Activated CD8-positive, alpha-beta memory T cell treated with anti-CD3 and anti-CD28 coated beads for 48 hours (primary cell): ENCODE measurements at regions not wholly inside any gene's neighbourhood (a gene's known extent, or its start where the extent isn't known, plus 50 kb on each side); places are given as distances from the start of the nearest gene placed in this dataset.
"Not testable (repeated sequence)": the region's sequence is repeated elsewhere in the genome, so short reads cannot be mapped to it uniquely, and the experiment has no call there.

ENCODE experiments used
- DNase-seq, 3 experiments: peaks; one replicate each; pipeline ENCODE4 v3.0.0-alpha.2; 2020; ENCODE audit warnings: low read depth in 2 of 3, low spot score in 2 of 3

DNA sequence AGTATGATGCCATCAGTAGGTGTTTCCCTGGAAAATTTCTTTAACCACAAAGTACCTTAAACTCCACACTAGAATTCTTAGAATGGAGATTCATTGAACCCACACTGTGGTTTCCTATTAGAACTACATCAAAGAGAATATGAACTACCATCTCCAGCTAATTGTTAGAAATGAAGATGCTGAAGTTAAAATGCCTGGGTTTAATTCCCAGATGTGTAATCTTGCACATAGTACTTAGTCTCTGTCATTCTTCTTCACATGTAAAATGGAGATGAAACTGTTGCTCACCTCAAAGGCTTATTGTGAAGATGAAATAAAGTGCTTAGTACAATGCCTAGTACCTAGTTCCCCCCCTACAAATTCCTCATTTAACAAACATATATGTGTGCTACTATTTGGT is 303.3 kb upstream of the CCNG1 start:
- no peak for DNase-seq

GRCh38 chr5:163135849-163136248 is 301.5 kb upstream of the CCNG1 start:
- DNase-seq = no peak

GRCh38 chr5:163161512-163161911 is 275.9 kb upstream of the CCNG1 start:
- no peak for DNase-seq

- DNase-seq = no peak
Measured at GRCh38 chr5:163162645-163163044, 274.8 kb upstream of the CCNG1 start.

DNA sequence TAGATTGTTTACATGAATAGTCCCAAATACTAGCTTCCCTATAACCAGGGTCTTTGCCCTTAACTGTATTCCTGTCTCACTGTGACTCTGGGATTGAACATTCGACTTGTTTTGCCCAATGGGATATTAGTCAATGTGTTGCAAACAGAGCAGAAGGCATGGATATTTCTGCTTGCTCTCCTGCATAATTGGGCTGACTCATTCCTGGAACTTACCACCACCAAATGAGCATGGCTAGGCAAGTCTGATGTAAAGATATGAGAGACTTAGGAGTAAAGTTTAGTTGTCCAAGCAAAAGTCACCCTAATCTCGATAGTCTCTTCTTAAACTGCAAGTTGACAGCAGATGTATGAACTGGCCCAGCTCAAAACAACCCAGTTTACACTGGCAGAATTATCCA is 273.5 kb upstream of the CCNG1 start:
- no peak for DNase-seq

GRCh38 chr5:163165277-163165676 is 272.1 kb upstream of the CCNG1 start:
- no peak for DNase-seq

DNA sequence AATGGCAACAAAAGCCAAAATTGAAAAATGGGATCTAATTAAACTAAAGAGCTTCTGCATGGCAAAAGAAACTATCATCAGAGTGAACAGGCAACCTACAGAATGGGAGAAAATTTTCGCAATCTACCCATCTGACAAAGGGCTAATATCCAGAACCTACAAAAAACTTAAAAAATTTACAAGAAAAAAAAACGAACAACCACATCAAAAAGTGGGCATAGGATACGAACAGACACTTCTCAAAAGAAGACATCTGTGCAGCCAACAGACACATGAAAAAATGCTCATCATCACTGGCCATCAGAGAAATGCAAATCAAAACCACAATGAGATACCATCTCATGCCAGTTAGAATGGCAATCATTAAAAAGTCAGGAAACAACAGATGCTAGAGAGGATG is 267.2 kb upstream of the CCNG1 start:
- DNase-seq = not testable (repeated sequence)

GRCh38 chr5:163172540-163173338 is 264.7 kb upstream of the CCNG1 start:
- DNase-seq = no peak

DNA sequence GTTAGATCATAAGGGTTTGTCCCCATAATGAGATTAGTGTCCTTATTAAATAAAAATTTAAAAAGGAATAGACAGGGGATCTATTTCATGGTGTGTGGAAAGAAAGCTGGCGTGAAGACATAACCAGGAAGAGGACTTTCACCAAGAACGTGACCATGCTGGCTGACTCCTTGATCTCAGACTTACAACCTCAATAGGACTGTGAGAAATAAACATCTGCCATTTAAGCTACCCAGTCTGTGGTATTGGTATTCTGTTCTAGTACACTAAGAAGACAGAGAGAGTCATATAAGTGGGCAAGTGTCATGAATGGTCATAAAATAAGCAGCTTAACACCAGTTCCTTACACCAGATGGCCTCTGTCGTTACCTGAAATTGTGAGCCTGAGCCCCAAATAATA is 259.4 kb upstream of the CCNG1 start:
- DNase-seq = no peak

DNA sequence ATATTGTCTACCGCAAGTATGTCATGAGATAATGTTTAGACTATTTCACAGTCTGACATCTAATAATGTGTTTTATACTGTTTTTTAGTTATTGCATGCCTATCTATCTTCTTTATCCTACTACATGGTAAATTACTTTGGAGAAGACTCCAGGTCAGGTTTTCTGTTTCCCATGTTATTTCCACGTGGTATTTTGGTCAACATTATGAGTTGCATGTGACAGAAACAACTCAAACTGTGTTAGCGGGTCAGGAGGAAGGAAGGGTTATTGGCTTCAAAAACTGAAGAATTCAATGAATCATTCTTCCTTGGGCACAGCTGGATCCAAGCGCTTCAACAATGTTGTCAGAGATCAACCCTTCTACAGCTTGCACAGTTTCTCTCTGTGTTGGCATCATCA is 252.1 kb upstream of the CCNG1 start:
- DNase-seq = no peak

GRCh38 chr5:163189023-163189553 is 248.3 kb upstream of the CCNG1 start:
- DNase-seq = no peak

- no peak for DNase-seq
Measured at GRCh38 chr5:163190283-163190682, 247.1 kb upstream of the CCNG1 start.

DNA sequence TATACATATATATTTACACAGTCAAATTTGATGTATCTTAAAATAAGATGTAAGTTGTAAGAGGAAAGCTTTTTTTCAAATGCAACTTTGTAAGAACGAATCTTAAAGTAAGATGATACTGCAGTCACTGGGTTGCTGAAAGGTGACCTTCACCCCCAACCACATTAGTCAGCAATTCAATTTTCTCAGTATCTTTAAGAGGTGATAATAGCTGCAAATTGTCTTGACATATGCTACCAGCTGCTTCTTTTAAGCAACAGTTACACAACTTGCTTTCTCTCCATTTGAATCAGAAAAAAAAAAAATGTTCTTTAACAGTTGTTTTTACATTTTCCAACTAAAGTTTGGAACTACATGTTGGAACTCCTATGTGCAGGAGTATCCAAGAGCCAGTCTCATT is 246.6 kb upstream of the CCNG1 start:
- DNase-seq = no peak

- no peak for DNase-seq
Measured at GRCh38 chr5:163193886-163194285, 243.5 kb upstream of the CCNG1 start.

GRCh38 chr5:163205645-163206044 is 231.8 kb upstream of the CCNG1 start:
- DNase-seq = no peak

DNA sequence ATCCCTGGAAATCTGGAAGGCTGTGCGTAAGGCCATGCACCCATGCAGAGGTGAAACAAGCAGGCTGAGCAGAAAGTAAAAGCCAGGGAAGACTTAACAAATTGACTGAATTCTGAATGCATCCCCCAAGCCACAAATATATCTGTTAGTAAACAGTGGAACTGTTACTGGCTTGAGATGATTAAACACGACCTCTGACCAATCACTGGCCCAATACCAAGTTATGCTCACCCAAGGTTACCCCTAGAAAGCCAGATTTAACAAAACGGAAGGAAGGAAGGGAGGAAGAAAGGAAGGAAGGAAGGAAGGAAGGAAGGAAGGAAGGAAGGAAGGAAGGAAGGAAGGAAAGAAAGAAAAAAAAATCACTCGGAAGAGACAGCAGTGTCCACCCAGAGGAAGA is 215.8 kb upstream of the CCNG1 start:
- no peak for DNase-seq

DNA sequence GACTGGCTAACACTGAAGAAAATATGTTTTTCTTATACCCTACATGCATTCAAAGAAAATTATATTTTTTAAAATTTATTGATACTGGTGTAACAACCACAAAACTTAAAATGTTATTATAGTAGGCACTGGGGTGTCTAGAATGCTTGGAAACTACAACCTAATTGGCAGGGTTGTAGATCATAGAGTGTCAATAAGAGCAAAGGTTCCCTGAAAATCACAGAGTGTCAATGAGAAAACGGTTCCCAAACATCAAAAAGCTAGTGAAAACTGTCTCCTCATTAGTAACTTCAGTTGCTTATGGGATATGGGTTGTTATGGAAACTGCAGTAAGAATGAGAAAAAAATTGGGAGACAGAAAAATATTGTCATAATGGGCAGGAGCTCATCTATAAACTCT is 214.4 kb upstream of the CCNG1 start:
- DNase-seq = no peak

GRCh38 chr5:163244445-163244987 is 192.9 kb upstream of the CCNG1 start:
- DNase-seq = no peak

- no peak for DNase-seq
Measured at GRCh38 chr5:163245584-163245983, 191.8 kb upstream of the CCNG1 start.

DNA sequence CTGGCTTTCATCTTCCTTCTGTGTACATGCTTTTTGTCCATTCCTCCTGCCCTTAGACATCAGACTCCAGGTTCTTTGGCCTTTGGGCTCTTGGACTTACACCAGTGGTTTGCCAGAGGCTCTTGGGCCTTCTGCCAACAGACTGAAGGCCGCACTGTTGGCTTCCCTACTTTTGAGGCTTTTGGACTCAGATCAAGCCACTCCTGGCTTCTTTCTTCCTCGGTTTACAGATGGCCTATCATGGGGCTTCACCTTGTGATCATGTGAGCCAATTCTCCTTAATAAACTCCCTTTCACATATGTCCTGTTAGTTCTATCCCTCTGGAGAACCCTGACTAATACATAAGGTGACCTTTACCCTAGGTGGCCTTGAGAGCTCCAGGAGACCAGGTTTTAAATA is 189.1 kb upstream of the CCNG1 start:
- no peak for DNase-seq

DNA sequence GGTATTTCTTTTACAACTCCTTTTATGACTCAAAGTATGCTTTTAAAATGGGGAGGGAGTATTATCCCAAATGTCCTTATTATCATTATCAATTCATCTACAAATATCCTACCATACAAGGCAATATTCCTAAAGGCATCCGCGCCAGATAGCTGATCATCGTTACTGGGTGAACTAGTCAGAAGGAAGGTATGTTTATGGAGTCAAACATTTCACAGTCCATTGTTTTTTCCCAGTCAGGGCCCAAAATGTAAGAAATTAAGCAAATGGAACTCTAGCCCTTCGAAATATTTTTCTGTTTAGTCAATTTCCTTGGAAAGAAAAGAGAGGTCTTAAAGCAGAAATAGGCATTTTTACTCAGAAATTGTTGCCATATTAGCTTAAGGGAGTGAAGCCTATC is 188.5 kb upstream of the CCNG1 start:
- DNase-seq = no peak

GRCh38 chr5:163252950-163253349 is 184.4 kb upstream of the CCNG1 start:
- no peak for DNase-seq

DNA sequence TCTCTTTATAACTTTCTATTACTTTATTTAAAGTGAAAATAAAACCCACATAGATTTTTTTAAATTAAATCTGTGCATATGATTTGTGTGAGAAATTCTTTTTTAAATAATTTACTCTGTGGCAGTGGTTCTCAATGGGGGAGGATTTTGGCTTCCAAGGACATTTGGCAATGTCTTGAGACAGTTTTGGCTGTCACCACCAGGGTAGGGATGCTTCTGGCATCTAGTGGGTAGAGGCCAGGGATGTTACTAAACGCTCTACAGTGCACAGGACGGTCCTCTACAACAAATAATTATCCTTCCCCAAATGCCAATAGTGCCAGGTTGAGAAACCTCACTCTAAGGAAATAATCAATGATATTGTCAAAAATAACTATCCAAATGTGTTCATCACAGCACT is 177.9 kb upstream of the CCNG1 start:
- DNase-seq = no peak
